Astrocyte (in vitro differentiated cells and primary cell): ENCODE measurements at regions not wholly inside any gene's neighbourhood (a gene's known extent, or its start where the extent isn't known, plus 50 kb on each side); places are given as distances from the start of the nearest gene placed in this dataset.

Experiments used
- EZH2 ChIP-seq: IDR thresholded peaks from 2 replicates; pipeline ENCODE4 v1.6.1; 2012; ENCODE audit warnings: mild to moderate bottlenecking, low read length, inconsistent platforms; ENCODE audit not compliant: insufficient read depth
- TF ChIP-seq, protein P1 (sequence below): IDR thresholded peaks from 2 replicates; pipeline ENCODE4 v1.5.1; 2011; ENCODE audit warnings: low read depth, mild to moderate bottlenecking, inconsistent platforms, low read length, moderate library complexity; ENCODE audit not compliant: insufficient read depth

DNA sequence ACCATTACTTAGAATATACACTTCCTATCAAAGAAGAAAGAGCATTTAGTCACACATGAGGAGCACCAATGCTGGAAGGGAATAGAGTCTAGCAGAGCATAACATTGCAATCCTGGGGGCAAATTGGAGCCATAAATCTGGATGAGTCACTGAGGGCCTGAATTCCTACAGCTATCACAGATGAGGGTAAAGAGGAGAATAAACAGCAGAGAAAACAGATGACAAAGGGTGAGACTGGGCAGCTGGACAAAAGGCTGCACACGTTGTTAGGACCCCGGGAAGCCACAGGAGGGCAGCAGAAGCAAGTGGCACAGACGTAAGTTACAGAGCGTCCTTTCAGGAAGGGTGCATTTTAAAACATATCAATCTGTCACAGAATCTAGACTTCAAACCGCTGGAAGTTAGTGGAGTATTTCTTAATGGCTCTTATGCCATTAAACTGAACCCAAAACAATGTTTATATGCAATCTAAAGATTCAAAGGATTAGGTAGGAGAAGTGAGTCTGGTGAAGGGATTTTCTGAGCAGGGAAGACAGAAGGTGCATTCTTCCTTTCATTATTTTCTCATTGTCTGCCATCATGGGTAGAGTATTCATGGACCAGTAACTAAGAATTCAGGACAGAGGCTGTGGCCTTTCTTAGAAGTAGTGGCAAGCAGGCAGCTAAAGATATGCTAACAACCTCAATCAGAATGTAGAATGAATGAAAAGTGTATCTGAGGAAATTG is 159.8 kb upstream of the DAAM1 start:
- no peak for TF ChIP-seq EZH2
- TF ChIP-seq, protein P1, sequence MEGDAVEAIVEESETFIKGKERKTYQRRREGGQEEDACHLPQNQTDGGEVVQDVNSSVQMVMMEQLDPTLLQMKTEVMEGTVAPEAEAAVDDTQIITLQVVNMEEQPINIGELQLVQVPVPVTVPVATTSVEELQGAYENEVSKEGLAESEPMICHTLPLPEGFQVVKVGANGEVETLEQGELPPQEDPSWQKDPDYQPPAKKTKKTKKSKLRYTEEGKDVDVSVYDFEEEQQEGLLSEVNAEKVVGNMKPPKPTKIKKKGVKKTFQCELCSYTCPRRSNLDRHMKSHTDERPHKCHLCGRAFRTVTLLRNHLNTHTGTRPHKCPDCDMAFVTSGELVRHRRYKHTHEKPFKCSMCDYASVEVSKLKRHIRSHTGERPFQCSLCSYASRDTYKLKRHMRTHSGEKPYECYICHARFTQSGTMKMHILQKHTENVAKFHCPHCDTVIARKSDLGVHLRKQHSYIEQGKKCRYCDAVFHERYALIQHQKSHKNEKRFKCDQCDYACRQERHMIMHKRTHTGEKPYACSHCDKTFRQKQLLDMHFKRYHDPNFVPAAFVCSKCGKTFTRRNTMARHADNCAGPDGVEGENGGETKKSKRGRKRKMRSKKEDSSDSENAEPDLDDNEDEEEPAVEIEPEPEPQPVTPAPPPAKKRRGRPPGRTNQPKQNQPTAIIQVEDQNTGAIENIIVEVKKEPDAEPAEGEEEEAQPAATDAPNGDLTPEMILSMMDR: peak; percentile 97
